HS-5 (cell line): ENCODE measurements at regions not wholly inside any gene's neighbourhood (a gene's known extent, or its start where the extent isn't known, plus 50 kb on each side); places are given as distances from the start of the nearest gene placed in this dataset.
A peak's percentile ranks its signal among the peaks of the same experiment; 100 is the strongest.
"Not testable (repeated sequence)": the region's sequence is repeated elsewhere in the genome, so short reads cannot be mapped to it uniquely, and the experiment has no call there.

Source experiments
- DNase-seq: peaks from one replicate; pipeline ENCODE4 v3.0.0-alpha.2; 2012; ENCODE audit warnings: low read depth

GRCh38 chr20:26373066-26373465 is 676.4 kb upstream of the ZNF337 start:
- not testable (repeated sequence) for DNase-seq

DNA sequence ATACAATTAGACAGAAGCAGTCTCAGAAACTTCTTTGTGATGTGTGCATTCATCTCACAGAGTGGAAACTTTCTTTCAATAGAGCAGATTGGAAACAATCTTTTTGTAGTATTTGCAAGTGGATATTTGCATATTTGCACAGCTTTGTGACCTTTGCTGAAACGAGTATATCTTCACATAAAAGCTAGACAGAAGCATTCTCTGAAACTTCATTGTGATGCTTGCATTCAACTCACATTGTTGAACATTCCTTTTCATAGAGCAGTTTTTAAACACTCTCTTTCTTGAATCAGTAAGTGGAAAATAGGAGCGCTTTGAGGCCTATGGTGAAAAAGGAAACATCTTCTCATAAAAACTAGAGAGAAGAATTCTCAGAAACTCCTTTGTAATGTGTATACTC is 657.9 kb upstream of the ZNF337 start:
- no peak for DNase-seq

DNA sequence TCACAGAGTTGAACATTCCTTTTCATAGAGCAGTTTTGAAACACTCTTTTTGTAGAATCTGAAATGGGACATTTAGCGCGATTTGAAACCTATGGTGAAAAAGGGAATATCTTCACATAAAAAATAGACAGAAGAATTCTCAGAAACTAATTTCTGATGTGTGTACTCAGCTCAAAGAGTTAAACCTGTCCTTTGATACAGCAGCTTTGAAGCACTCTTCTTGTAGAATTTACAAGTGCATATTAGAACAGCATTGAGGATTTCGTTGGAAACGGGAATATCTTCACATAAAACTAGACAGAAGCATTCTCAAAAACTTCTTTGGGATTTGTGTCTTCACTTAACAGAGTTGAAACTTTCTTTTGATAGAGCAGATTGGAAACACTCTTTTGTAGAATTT is 650.7 kb upstream of the ZNF337 start:
- no peak for DNase-seq

- not testable (repeated sequence) for DNase-seq
Measured at GRCh38 chr20:26340460-26341065, 643.9 kb upstream of the ZNF337 start.

GRCh38 chr20:26324177-26324576 is 627.5 kb upstream of the ZNF337 start:
- DNase-seq: no peak

DNA sequence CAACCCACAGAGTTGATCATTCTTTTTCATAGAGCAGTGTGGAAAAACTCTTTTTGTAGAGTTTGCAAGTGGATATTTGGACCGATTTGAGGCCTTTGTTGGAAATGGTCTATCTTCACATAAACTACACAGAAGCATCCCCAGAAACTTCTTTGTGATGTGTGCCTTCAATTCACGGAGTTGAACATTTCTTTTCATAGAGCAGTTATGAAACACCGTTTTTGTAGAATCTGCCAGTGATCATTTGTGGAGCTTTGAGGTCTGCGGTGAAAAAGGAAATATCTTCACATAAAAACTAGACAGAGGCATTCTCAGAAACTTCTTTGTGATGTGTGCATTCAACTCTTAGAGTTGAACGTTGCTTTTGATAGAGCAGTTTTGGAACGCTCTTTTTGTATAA is 618.4 kb upstream of the ZNF337 start:
- DNase-seq: no peak

GRCh38 chr20:26309720-26310119 is 613.1 kb upstream of the ZNF337 start:
- DNase-seq: not testable (repeated sequence)

DNA sequence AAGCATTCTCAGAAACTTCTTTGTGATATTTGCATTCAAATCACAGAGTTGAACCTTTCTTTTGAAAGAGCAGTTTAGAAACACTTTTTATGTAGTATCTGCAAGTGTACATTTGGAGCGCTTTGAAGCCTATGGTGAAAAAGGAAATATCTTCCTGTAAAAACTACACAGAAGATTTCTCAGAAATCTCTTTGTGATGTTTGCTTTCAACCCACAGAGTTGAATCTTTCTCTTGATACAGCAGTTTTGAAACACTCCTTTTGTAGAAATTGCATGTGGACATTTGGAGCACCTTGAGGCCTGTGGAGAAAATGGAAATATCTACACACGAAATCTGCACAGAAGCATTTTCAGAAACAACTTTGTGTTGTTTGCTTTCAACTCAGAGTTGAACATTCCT is 612.3 kb upstream of the ZNF337 start:
- DNase-seq: no peak

DNA sequence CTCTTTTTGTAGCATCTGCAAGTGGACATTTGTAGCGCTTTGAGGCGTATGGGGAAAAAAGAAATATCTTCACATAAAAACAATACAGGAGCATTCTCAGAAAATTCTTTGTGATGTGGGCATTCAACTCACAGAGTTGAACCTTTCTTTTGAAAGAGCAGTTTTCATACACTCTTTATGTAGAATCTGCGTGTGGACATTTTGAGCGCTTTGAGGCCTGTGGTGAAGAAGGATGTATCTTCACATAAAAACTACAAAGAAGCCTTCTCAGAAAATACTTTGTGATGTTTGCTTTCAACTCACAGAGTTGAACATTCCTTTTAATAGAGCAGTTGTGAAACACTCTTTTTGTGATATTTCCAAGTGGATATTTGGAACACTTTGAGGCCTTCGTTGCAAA is 598.4 kb upstream of the ZNF337 start:
- no peak for DNase-seq

DNA sequence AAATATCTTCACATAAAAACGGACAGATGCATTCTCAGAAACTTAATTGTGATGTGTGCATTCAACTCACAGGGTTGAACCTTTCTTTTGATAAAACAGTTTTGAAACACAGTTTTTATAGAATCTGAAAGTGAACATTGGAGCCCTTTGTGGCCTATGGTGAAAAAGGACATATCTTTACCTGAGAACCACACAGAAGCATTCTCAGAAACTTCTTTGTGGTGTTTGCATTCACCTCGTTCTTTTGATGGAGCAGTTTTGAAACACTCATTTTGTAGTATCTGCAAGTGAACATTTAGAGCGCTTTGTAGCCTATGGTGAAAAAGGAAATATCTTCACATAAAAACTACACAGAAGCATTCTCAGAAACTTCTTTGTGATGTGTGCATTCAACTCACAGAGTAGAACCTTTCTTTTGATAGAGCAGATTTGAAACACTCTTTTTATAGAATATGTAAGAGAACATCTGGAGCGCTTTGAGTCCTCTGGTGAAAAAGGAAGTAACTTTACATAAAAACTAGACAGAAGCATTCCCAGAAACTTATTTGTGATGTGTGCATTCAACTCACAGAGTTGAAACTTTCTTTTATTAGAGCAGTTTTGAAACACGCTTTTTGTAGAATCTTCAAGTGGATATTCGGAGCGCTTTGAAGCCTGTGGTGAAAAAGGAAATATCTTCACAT is 591.9 kb upstream of the ZNF337 start:
- not testable (repeated sequence) for DNase-seq

GRCh38 chr20:26279238-26279637 is 582.6 kb upstream of the ZNF337 start:
- no peak for DNase-seq

GRCh38 chr20:26277339-26277738 is 580.7 kb upstream of the ZNF337 start:
- no peak for DNase-seq

DNA sequence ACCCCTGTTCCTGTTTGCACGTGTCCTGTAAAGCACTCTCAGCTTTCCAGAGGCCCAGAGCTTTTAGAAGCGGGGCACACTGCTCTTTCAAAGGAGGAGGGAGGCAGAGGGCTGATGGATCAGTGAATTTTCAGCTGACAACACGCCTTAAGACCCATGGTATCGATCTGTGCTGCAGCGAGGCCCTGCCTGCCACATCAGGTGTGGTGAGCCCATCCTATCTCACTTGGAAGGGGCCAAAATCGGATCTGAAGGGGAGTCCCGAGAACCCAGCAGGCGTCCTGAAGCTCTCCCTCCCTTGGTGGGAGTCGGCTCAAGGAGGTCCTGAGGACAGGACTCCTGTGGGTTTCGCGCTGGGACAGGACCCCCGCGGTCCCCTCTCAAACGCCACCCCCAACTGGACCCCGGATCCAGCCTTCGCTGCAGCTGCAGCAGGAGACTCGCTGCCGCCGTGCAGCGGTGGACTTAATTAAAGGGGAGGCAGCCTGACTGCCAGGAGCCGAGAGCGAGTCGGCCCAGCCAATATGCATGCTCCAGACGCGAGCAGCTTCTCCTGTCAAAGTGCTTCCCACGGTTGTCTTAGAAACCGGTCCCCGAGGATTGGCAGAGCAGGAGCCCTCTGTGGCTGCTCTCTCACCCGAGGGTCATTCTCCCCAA is 580.0 kb upstream of the ZNF337 start:
- DNase-seq: no peak

GRCh38 chr20:26268762-26269161 is 572.1 kb upstream of the ZNF337 start:
- not testable (repeated sequence) for DNase-seq

- DNase-seq: not testable (repeated sequence)
Measured at GRCh38 chr20:26260925-26261324, 564.3 kb upstream of the ZNF337 start.

DNA sequence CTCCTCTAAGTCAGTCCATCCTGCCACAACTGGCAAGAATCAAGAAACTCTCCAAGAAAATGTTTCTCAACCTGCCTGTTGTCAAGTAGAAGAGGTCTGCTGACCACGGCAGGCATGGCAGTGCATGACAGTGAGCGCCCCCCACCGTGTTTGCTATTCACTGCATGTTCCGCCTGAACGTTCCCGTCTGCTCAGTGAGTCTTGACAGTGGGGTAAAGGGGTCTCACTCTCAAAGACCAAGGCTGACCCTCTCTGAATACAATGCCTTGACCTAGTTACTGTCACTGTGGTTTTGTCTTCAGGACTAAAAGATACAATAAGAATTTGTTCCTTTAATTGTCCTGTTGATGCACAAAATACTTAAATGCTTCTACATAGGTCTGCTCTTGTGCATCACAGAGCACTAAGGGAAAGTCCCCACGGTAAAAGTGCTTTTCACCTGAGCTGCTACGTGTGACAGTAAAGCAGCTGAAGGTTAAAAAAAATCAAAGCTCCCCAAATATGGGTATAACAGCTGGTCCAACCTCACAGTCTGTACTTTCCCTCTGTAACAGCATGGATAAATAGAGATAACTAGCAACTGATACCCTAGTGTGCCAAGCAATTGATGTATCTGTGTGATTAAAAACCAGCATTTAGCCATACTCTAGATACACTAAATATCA is 555.8 kb upstream of the ZNF337 start:
- DNase-seq: not testable (repeated sequence)

GRCh38 chr20:26251376-26251775 is 554.7 kb upstream of the ZNF337 start:
- DNase-seq: not testable (repeated sequence)

GRCh38 chr20:26250249-26251114 is 553.8 kb upstream of the ZNF337 start:
- DNase-seq: not testable (repeated sequence)

DNA sequence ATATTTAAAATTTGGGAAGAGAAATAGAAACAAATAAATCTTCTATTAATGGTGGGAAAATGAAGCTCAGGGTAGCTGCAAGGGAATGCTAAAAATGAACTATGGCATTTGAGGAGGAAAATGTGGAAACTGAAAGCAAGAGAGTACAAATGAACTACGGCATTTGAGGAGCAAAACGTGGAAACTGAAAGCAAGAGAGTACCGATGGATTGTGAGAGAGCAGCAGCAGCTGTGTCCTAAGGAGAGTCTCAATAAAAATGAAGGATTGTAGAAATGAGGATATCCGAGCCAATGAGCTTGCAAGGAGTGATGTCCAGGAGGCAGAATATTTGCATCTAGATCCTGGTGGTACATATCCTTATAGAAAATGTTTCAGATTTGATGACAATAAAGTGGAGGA is 547.1 kb upstream of the ZNF337 start:
- DNase-seq: no peak

- DNase-seq: not testable (repeated sequence)
Measured at GRCh38 chr20:26220609-26221008, 524.0 kb upstream of the ZNF337 start.

GRCh38 chr20:26219546-26219945 is 522.9 kb upstream of the ZNF337 start:
- DNase-seq: not testable (repeated sequence)

DNA sequence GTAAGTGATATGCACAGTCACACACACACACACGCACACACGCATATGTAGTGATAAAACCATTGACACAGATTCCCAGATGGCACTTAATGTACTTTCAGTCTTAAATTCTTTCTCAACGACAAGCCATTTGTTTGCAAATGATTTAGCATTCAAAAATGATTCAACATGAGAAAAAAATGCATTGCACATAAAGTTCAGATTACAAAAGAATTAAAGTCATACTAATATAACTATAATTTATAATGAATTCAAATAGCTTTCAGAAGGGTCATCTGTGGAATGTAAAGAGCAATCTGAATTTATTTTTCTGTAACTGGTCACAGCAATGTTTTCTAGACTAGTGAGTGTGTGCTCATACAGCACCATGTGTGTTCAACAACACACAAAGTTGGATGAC is 521.6 kb upstream of the ZNF337 start:
- DNase-seq: peak; percentile 50
